GM23338 (cell line): ENCODE measurements at regions not wholly inside any gene's neighbourhood (a gene's known extent, or its start where the extent isn't known, plus 50 kb on each side); places are given as distances from the start of the nearest gene placed in this dataset.

ENCODE experiments used
- ATAC-seq: fragments of 200-7000 bp; cut with Tn5 transposase; 3 replicates; pipeline ENCODE4 v1.9.1; 2020
- DNase-seq: peaks from one replicate; pipeline ENCODE4 v3.0.0-alpha.2; 2015; ENCODE audit warnings: low spot score
- H2AFZ ChIP-seq: fragments of 200-600 bp; sonication (generic); 2 replicates; pipeline ENCODE4 v1.8.0; 2016; ENCODE audit warnings: antibody characterized with exemption, mild to moderate bottlenecking, moderate library complexity
- H3F3A ChIP-seq: fragments of 200-600 bp; sonication (generic); replicated peaks from 2 replicates; pipeline ENCODE4 v1.8.0; 2017; ENCODE audit warnings: antibody characterized with exemption, mixed run types, low read depth
- H3K27ac ChIP-seq: fragments of 200-600 bp; sonication (generic); 2 replicates; pipeline ENCODE4 v1.6.1; 2016; ENCODE audit warnings: low read depth
- H3K27me3 ChIP-seq: fragments of 200-600 bp; sonication (generic); 2 replicates; pipeline ENCODE4 v1.8.0; 2016; ENCODE audit warnings: mild to moderate bottlenecking, mixed run types, moderate library complexity; ENCODE audit not compliant: insufficient read depth
- H3K36me3 ChIP-seq: fragments of 200-600 bp; sonication (generic); 2 replicates; pipeline ENCODE4 v1.8.0; 2016; ENCODE audit warnings: mild to moderate bottlenecking; ENCODE audit not compliant: insufficient read depth
- H3K4me1 ChIP-seq: fragments of 200-600 bp; sonication (generic); 2 replicates; pipeline ENCODE4 v1.8.0; 2016; ENCODE audit warnings: mild to moderate bottlenecking, moderate library complexity; ENCODE audit not compliant: insufficient read depth
- H3K4me2 ChIP-seq: fragments of 200-600 bp; sonication (generic); 2 replicates; pipeline ENCODE4 v1.7.1; 2017; ENCODE audit warnings: mixed run types
- H3K4me3 ChIP-seq: fragments of 200-600 bp; sonication (generic); 2 replicates; pipeline ENCODE4 v1.6.1; 2016; ENCODE audit warnings: mixed run types
- H3K79me2 ChIP-seq: fragments of 200-600 bp; sonication (generic); replicated peaks from 2 replicates; pipeline ENCODE4 v1.8.0; 2017; ENCODE audit warnings: mild to moderate bottlenecking; ENCODE audit not compliant: insufficient read depth
- H3K9me2 ChIP-seq: fragments of 200-600 bp; sonication (generic); 2 replicates; pipeline ENCODE4 v1.8.0; 2017; ENCODE audit not compliant: insufficient read depth
- H4K20me1 ChIP-seq: fragments of 200-600 bp; sonication (generic); replicated peaks from 2 replicates; pipeline ENCODE4 v1.8.0; 2017; ENCODE audit warnings: mild to moderate bottlenecking; ENCODE audit not compliant: insufficient read depth
- H3K27ac Mint-ChIP-seq: 2 replicates; pipeline ENCODE4 v1.8.0; 2020; ENCODE audit warnings: inconsistent platforms, mild to moderate bottlenecking, moderate library complexity, mixed read lengths
- H3K27me3 Mint-ChIP-seq: 3 replicates; pipeline ENCODE4 v1.8.0; 2022; ENCODE audit warnings: low read depth, mild to moderate bottlenecking, moderate library complexity, mixed read lengths, inconsistent platforms; ENCODE audit not compliant: insufficient read depth, poor library complexity
- H3K36me3 Mint-ChIP-seq: 3 replicates; pipeline ENCODE4 v1.8.0; 2021; ENCODE audit warnings: low read depth, mild to moderate bottlenecking, inconsistent platforms, moderate library complexity, mixed read lengths
- H3K4me1 Mint-ChIP-seq: 3 replicates; pipeline ENCODE4 v1.8.0; 2020; ENCODE audit warnings: mild to moderate bottlenecking, inconsistent platforms, mixed read lengths
- H3K4me3 Mint-ChIP-seq: 3 replicates; pipeline ENCODE4 v1.8.0; 2021; ENCODE audit warnings: moderate library complexity, mild to moderate bottlenecking, inconsistent platforms, mixed read lengths
- H3K9me3 Mint-ChIP-seq: 3 replicates; pipeline ENCODE4 v1.8.0; 2020; ENCODE audit warnings: moderate library complexity, mild to moderate bottlenecking, inconsistent platforms, mixed read lengths
- CREB1 ChIP-seq: fragments of 250-450 bp; sonication (Bioruptor Pico); IDR thresholded peaks from 2 replicates; pipeline ENCODE4 v1.5.0; 2020; ENCODE audit warnings: low read depth, mild to moderate bottlenecking, moderate library complexity
- EZH2 ChIP-seq: fragments of 200-600 bp; sonication (generic); IDR thresholded peaks from one replicate; pipeline ENCODE4 v1.8.0; 2017; ENCODE audit warnings: antibody characterized with exemption, mild to moderate bottlenecking, low read depth; ENCODE audit not compliant: unreplicated experiment
- JUNB ChIP-seq: IDR thresholded peaks from one replicate; pipeline ENCODE4 v1.6.1; 2016; ENCODE audit warnings: antibody characterized with exemption; ENCODE audit not compliant: unreplicated experiment
- NANOG ChIP-seq: IDR thresholded peaks from 2 replicates; pipeline ENCODE4 v1.6.1; 2016; ENCODE audit warnings: antibody characterized with exemption, borderline replicate concordance
- POLR2AphosphoS5 ChIP-seq: IDR thresholded peaks from 2 replicates; pipeline ENCODE4 v1.6.1; 2016; ENCODE audit warnings: antibody characterized with exemption, low read depth
- STAT1 ChIP-seq: IDR thresholded peaks from one replicate; pipeline ENCODE4 v1.6.1; 2016; ENCODE audit warnings: antibody characterized with exemption; ENCODE audit not compliant: unreplicated experiment
- ZNF114 ChIP-seq: fragments of 250-450 bp; sonication (Bioruptor Pico); IDR thresholded peaks from 2 replicates; pipeline ENCODE4 v1.5.0; 2020; ENCODE audit warnings: mild to moderate bottlenecking, moderate library complexity
- ZNF331 ChIP-seq: fragments of 250-450 bp; sonication (Bioruptor Pico); IDR thresholded peaks from 2 replicates; pipeline ENCODE4 v1.5.0; 2020; ENCODE audit warnings: low read depth, mild to moderate bottlenecking, moderate library complexity
- TF ChIP-seq, protein P1 (sequence below): fragments of 250-450 bp; sonication (Bioruptor Pico); IDR thresholded peaks from 2 replicates; pipeline ENCODE4 v1.5.0; 2020; ENCODE audit warnings: mild to moderate bottlenecking, moderate library complexity
- TF ChIP-seq, protein P2 (sequence below): IDR thresholded peaks from one replicate; pipeline ENCODE4 v1.6.1; 2018; ENCODE audit warnings: antibody characterized with exemption; ENCODE audit not compliant: unreplicated experiment
- TF ChIP-seq, protein P3 (sequence below), 2 experiments: fragments of 200-600 bp in 1 of 2; sonication (generic) in 1 of 2; conservative IDR thresholded peaks; 2 replicates each; pipeline versions ENCODE4 v1.5.1 to v1.6.1; 2016 to 2017; ENCODE audit warnings: antibody characterized with exemption in 2 of 2, low read depth in 2 of 2, mild to moderate bottlenecking in 2 of 2, moderate library complexity in 1 of 2
- TF ChIP-seq, protein P4 (sequence below): IDR thresholded peaks from 2 replicates; pipeline ENCODE4 v1.6.1; 2016; ENCODE audit warnings: antibody characterized with exemption

DNA sequence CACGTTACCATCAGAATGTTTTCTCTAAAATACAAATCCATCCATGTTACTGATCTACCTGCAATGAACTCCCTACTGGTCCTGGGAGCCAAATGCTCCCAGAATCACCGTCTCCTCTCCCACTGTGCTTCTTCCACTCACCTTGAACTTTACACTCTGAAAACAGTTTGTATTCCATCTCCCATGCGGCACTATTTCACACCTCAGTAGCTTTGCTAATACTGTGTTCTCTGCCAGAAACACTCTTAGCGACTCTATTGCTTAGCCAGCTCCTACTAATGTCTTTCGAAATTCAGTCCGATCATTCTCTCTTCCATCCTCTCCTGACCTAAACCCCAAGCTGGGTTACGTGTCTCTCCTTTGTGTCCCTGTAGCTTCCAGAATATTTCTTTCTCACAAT, 284.4 kb upstream of the DUSP10 start (continued):
- no peak for TF ChIP-seq ZNF331 (CRISPR knock-in tag)
- no peak for TF ChIP-seq POLR2AphosphoS5
- TF ChIP-seq, protein P1, sequence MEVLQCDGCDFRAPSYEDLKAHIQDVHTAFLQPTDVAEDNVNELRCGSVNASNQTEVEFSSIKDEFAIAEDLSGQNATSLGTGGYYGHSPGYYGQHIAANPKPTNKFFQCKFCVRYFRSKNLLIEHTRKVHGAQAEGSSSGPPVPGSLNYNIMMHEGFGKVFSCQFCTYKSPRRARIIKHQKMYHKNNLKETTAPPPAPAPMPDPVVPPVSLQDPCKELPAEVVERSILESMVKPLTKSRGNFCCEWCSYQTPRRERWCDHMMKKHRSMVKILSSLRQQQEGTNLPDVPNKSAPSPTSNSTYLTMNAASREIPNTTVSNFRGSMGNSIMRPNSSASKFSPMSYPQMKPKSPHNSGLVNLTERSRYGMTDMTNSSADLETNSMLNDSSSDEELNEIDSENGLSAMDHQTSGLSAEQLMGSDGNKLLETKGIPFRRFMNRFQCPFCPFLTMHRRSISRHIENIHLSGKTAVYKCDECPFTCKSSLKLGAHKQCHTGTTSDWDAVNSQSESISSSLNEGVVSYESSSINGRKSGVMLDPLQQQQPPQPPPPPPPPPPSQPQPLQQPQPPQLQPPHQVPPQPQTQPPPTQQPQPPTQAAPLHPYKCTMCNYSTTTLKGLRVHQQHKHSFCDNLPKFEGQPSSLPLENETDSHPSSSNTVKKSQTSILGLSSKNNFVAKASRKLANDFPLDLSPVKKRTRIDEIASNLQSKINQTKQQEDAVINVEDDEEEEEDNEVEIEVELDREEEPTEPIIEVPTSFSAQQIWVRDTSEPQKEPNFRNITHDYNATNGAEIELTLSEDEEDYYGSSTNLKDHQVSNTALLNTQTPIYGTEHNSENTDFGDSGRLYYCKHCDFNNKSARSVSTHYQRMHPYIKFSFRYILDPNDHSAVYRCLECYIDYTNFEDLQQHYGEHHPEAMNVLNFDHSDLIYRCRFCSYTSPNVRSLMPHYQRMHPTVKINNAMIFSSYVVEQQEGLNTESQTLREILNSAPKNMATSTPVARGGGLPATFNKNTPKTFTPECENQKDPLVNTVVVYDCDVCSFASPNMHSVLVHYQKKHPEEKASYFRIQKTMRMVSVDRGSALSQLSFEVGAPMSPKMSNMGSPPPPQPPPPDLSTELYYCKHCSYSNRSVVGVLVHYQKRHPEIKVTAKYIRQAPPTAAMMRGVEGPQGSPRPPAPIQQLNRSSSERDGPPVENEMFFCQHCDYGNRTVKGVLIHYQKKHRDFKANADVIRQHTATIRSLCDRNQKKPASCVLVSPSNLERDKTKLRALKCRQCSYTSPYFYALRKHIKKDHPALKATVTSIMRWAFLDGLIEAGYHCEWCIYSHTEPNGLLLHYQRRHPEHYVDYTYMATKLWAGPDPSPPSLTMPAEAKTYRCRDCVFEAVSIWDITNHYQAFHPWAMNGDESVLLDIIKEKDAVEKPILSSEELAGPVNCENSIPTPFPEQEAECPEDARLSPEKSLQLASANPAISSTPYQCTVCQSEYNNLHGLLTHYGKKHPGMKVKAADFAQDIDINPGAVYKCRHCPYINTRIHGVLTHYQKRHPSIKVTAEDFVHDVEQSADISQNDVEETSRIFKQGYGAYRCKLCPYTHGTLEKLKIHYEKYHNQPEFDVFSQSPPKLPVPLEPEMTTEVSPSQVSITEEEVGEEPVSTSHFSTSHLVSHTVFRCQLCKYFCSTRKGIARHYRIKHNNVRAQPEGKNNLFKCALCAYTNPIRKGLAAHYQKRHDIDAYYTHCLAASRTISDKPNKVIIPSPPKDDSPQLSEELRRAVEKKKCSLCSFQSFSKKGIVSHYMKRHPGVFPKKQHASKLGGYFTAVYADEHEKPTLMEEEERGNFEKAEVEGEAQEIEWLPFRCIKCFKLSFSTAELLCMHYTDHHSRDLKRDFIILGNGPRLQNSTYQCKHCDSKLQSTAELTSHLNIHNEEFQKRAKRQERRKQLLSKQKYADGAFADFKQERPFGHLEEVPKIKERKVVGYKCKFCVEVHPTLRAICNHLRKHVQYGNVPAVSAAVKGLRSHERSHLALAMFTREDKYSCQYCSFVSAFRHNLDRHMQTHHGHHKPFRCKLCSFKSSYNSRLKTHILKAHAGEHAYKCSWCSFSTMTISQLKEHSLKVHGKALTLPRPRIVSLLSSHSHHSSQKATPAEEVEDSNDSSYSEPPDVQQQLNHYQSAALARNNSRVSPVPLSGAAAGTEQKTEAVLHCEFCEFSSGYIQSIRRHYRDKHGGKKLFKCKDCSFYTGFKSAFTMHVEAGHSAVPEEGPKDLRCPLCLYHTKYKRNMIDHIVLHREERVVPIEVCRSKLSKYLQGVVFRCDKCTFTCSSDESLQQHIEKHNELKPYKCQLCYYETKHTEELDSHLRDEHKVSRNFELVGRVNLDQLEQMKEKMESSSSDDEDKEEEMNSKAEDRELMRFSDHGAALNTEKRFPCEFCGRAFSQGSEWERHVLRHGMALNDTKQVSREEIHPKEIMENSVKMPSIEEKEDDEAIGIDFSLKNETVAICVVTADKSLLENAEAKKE (CRISPR knock-in tag), result no peak

DNA sequence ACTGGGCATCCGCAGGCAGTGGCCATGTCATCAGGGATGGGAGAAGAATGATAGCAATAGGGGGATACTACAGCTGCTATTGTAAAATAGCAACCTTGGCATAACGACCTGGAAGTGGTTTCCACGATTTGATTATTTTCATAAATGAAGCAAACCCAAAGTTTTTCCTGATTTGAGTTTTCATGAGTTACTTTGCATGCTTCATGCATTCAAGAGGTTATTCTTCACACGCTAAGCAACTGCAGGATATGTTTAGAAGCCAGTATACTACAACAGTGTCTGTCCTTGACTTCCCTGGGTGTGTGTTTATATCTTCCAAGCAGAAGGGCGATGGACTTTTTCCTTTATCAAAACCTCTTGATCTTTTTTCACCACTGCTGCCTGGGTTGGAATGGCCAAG, 281.1 kb upstream of the DUSP10 start:
- H3K27ac ChIP-seq, result no peak overlapping the region
- no peaks in the 10 kb centered on the region for H3K27me3 Mint-ChIP-seq
- no peaks in the 10 kb centered on the region for H3K79me2 ChIP-seq
- no peaks in the 10 kb centered on the region for H3F3A ChIP-seq
- H3K36me3 ChIP-seq, result no peaks in the 10 kb centered on the region
- DNase-seq, result no peak
- H2AFZ ChIP-seq, result no peak overlapping the region
- H3K4me3 Mint-ChIP-seq, result no peak overlapping the region
- no peaks in the 10 kb centered on the region; the same call in 1 of the 2 replicates for H3K4me1 ChIP-seq
- no peak overlapping the region for H3K27ac Mint-ChIP-seq
- peaks cover 8% of the 10 kb centered on the region; the same call in 2 of the 3 replicates for H3K4me1 Mint-ChIP-seq
- no peak overlapping the region for H3K4me2 ChIP-seq
- no peaks in the 10 kb centered on the region for H3K27me3 ChIP-seq
- 0 out of 2 replicates have a peak, but pooled peaks cover 12% of the 10 kb centered on the region for H3K9me2 ChIP-seq
- no peaks in the 10 kb centered on the region for H3K36me3 Mint-ChIP-seq
- no peaks in the 10 kb centered on the region for H3K9me3 Mint-ChIP-seq
- no peak for ATAC-seq
- H3K4me3 ChIP-seq, result no peak overlapping the region
- no peaks in the 10 kb centered on the region; the same call in 1 of the 2 replicates for H4K20me1 ChIP-seq
- no peak for TF ChIP-seq CREB1 (CRISPR knock-in tag)
- TF ChIP-seq EZH2, result no peak
- TF ChIP-seq POLR2AphosphoS5, result no peak
- TF ChIP-seq, protein P2, sequence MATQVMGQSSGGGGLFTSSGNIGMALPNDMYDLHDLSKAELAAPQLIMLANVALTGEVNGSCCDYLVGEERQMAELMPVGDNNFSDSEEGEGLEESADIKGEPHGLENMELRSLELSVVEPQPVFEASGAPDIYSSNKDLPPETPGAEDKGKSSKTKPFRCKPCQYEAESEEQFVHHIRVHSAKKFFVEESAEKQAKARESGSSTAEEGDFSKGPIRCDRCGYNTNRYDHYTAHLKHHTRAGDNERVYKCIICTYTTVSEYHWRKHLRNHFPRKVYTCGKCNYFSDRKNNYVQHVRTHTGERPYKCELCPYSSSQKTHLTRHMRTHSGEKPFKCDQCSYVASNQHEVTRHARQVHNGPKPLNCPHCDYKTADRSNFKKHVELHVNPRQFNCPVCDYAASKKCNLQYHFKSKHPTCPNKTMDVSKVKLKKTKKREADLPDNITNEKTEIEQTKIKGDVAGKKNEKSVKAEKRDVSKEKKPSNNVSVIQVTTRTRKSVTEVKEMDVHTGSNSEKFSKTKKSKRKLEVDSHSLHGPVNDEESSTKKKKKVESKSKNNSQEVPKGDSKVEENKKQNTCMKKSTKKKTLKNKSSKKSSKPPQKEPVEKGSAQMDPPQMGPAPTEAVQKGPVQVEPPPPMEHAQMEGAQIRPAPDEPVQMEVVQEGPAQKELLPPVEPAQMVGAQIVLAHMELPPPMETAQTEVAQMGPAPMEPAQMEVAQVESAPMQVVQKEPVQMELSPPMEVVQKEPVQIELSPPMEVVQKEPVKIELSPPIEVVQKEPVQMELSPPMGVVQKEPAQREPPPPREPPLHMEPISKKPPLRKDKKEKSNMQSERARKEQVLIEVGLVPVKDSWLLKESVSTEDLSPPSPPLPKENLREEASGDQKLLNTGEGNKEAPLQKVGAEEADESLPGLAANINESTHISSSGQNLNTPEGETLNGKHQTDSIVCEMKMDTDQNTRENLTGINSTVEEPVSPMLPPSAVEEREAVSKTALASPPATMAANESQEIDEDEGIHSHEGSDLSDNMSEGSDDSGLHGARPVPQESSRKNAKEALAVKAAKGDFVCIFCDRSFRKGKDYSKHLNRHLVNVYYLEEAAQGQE, result no peak
- TF ChIP-seq, protein P3, sequence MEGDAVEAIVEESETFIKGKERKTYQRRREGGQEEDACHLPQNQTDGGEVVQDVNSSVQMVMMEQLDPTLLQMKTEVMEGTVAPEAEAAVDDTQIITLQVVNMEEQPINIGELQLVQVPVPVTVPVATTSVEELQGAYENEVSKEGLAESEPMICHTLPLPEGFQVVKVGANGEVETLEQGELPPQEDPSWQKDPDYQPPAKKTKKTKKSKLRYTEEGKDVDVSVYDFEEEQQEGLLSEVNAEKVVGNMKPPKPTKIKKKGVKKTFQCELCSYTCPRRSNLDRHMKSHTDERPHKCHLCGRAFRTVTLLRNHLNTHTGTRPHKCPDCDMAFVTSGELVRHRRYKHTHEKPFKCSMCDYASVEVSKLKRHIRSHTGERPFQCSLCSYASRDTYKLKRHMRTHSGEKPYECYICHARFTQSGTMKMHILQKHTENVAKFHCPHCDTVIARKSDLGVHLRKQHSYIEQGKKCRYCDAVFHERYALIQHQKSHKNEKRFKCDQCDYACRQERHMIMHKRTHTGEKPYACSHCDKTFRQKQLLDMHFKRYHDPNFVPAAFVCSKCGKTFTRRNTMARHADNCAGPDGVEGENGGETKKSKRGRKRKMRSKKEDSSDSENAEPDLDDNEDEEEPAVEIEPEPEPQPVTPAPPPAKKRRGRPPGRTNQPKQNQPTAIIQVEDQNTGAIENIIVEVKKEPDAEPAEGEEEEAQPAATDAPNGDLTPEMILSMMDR (conservative IDR thresholded peaks at IDR 0.05; ENCODE audit: low read depth in 2 of 2), result no peak
- no peak for TF ChIP-seq NANOG
- TF ChIP-seq ZNF331 (CRISPR knock-in tag), result no peak
- TF ChIP-seq ZNF114 (CRISPR knock-in tag), result no peak
- TF ChIP-seq, protein P4, sequence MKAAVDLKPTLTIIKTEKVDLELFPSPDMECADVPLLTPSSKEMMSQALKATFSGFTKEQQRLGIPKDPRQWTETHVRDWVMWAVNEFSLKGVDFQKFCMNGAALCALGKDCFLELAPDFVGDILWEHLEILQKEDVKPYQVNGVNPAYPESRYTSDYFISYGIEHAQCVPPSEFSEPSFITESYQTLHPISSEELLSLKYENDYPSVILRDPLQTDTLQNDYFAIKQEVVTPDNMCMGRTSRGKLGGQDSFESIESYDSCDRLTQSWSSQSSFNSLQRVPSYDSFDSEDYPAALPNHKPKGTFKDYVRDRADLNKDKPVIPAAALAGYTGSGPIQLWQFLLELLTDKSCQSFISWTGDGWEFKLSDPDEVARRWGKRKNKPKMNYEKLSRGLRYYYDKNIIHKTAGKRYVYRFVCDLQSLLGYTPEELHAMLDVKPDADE, result no peak
- no peak for TF ChIP-seq JUNB
- TF ChIP-seq STAT1, result no peak
